ENCODE measurements at regions not wholly inside any gene's neighbourhood (a gene's known extent, or its start where the extent isn't known, plus 50 kb on each side); places are given as distances from the start of the nearest gene placed in this dataset.

DNA sequence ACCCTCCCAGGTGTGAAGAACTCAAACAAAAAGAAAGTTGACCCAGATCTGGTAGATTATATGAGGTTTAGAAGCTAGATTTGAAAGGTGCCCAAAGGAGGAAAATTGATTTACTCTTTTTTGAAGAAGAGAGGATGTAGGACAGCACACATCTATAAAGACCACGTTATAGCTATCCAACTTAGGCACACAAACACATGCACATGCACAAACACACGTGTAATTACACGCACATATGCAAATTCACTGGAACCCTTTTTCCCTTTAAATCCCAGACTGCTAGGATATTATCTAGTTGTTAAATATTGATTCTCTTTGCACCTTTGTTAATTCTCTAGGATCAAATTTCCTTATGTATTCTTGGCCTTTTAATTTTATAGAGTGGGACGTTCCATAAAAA lies 272.8 kb upstream of the TBX18 start:
- TF ChIP-seq EGR1 (IDR thresholded peaks at IDR 0.05) (no peak), FOXM1 (IDR thresholded peaks at IDR 0.05; ENCODE audit: borderline replicate concordance, low read depth) (no peak), CEBPB (IDR thresholded peaks at IDR 0.05) (no peak), YY1 (IDR thresholded peaks at IDR 0.05; ENCODE audit: low read depth) (no peak), CREB1 (IDR thresholded peaks at IDR 0.05; ENCODE audit: low read depth) (no peak), RAD21 (IDR thresholded peaks at IDR 0.05; ENCODE audit: low read depth) (no peak), TAF1 (IDR thresholded peaks at IDR 0.05; ENCODE audit: low read depth) (no peak), EP300 (IDR thresholded peaks at IDR 0.05; ENCODE audit: borderline replicate concordance) (no peak), TCF12 (IDR thresholded peaks at IDR 0.05; ENCODE audit: low read depth) (no peak), TEAD4 (IDR thresholded peaks at IDR 0.05) (no peak), NFIC (IDR thresholded peaks at IDR 0.05) (no peak)
- TF ChIP-seq, protein P1, sequence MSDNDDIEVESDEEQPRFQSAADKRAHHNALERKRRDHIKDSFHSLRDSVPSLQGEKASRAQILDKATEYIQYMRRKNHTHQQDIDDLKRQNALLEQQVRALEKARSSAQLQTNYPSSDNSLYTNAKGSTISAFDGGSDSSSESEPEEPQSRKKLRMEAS (IDR thresholded peaks at IDR 0.05): no peak
- TF ChIP-seq, protein P2, sequence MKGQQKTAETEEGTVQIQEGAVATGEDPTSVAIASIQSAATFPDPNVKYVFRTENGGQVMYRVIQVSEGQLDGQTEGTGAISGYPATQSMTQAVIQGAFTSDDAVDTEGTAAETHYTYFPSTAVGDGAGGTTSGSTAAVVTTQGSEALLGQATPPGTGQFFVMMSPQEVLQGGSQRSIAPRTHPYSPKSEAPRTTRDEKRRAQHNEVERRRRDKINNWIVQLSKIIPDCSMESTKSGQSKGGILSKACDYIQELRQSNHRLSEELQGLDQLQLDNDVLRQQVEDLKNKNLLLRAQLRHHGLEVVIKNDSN (IDR thresholded peaks at IDR 0.05): no peak
- TF ChIP-seq, protein P3, sequence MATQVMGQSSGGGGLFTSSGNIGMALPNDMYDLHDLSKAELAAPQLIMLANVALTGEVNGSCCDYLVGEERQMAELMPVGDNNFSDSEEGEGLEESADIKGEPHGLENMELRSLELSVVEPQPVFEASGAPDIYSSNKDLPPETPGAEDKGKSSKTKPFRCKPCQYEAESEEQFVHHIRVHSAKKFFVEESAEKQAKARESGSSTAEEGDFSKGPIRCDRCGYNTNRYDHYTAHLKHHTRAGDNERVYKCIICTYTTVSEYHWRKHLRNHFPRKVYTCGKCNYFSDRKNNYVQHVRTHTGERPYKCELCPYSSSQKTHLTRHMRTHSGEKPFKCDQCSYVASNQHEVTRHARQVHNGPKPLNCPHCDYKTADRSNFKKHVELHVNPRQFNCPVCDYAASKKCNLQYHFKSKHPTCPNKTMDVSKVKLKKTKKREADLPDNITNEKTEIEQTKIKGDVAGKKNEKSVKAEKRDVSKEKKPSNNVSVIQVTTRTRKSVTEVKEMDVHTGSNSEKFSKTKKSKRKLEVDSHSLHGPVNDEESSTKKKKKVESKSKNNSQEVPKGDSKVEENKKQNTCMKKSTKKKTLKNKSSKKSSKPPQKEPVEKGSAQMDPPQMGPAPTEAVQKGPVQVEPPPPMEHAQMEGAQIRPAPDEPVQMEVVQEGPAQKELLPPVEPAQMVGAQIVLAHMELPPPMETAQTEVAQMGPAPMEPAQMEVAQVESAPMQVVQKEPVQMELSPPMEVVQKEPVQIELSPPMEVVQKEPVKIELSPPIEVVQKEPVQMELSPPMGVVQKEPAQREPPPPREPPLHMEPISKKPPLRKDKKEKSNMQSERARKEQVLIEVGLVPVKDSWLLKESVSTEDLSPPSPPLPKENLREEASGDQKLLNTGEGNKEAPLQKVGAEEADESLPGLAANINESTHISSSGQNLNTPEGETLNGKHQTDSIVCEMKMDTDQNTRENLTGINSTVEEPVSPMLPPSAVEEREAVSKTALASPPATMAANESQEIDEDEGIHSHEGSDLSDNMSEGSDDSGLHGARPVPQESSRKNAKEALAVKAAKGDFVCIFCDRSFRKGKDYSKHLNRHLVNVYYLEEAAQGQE (IDR thresholded peaks at IDR 0.05; ENCODE audit: low read depth): no peak

DNA sequence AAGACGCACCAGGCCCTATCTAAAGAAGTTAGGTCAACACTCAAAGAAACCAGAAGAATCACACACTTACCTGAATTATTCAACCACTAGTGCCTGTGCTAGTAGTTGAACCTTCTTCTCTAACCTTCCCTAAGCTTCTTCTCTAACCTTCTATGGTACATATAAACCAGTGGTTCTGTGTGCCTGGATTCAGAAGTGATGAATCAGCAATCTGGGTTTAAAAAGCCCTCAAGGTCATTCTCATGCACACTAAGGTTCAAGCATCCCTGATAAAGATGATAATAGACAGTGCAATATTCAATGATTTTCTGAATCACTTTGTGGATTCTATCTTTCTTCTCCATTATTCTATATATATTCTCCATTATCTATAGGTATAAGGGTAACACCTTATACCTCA lies 271.4 kb upstream of the TBX18 start:
- TF ChIP-seq, protein P3 (IDR thresholded peaks at IDR 0.05; ENCODE audit: low read depth): no peak
- TF ChIP-seq, protein P2 (IDR thresholded peaks at IDR 0.05): no peak
- TF ChIP-seq CREB1 (IDR thresholded peaks at IDR 0.05; ENCODE audit: low read depth): no peak
- no peak for TF ChIP-seq EGR1 (IDR thresholded peaks at IDR 0.05)
- TF ChIP-seq TCF12 (IDR thresholded peaks at IDR 0.05; ENCODE audit: low read depth): no peak

DNA sequence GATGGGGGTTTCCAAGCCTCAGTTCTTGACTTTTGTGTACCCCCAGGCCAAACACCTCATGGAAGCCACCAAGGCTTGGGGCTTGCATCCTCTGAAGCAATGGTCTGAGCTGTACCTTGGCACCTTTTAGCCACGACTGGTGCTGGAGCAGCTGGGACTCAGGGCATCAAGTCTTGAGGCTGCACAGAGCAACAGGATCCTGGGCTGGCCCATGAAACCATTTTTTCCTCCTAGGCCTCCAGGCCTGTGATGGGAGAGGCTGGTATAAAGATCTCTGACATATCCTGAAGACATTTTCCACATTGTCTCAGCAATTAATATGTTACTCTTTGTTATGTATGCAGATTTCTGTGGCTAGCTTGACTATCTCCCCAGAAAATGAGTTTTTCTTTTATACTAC lies 269.1 kb upstream of the TBX18 start:
- TF ChIP-seq CEBPB (IDR thresholded peaks at IDR 0.05) (no peak), TAF1 (IDR thresholded peaks at IDR 0.05; ENCODE audit: low read depth) (no peak), EP300 (IDR thresholded peaks at IDR 0.05; ENCODE audit: borderline replicate concordance) (no peak), RAD21 (IDR thresholded peaks at IDR 0.05; ENCODE audit: low read depth) (no peak), FOXM1 (IDR thresholded peaks at IDR 0.05; ENCODE audit: borderline replicate concordance, low read depth) (no peak), NFIC (IDR thresholded peaks at IDR 0.05) (no peak), TCF12 (IDR thresholded peaks at IDR 0.05; ENCODE audit: low read depth) (no peak), EGR1 (IDR thresholded peaks at IDR 0.05) (no peak), TEAD4 (IDR thresholded peaks at IDR 0.05) (no peak), CREB1 (IDR thresholded peaks at IDR 0.05; ENCODE audit: low read depth) (no peak), YY1 (IDR thresholded peaks at IDR 0.05; ENCODE audit: low read depth) (no peak), ZBTB7A (IDR thresholded peaks at IDR 0.05; ENCODE audit: low read depth) (no peak)
- TF ChIP-seq, protein P1 (IDR thresholded peaks at IDR 0.05): no peak
- TF ChIP-seq, protein P3 (IDR thresholded peaks at IDR 0.05; ENCODE audit: low read depth): no peak
- TF ChIP-seq, protein P2 (IDR thresholded peaks at IDR 0.05): no peak

DNA sequence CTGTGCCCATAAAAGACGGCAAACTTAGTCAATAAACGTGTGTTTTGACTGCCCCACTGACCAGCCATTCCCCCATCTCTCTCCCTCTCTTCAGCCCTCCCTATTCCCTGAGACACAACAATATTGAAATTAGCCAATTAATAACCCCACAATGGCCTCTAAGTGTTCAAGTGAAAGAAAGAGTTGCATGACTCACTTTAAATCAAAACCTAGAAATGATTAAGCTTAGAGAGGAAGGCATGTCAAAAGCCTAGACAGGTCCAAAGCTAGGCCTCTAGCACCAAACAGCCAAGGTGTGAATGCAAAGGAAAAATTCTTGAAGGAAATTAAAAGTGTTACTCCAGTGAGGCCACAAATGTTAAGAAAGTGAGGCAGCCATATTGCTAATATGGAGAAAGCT lies 261.6 kb upstream of the TBX18 start:
- TF ChIP-seq CEBPB (IDR thresholded peaks at IDR 0.05): no peak
- no peak for TF ChIP-seq ZBTB7A (IDR thresholded peaks at IDR 0.05; ENCODE audit: low read depth)
- TF ChIP-seq, protein P2 (IDR thresholded peaks at IDR 0.05): no peak
- TF ChIP-seq TAF1 (IDR thresholded peaks at IDR 0.05; ENCODE audit: low read depth): no peak
- TF ChIP-seq YY1 (IDR thresholded peaks at IDR 0.05; ENCODE audit: low read depth): no peak
- no peak for TF ChIP-seq FOXM1 (IDR thresholded peaks at IDR 0.05; ENCODE audit: borderline replicate concordance, low read depth)
- TF ChIP-seq NFIC (IDR thresholded peaks at IDR 0.05): no peak
- no peak for TF ChIP-seq RAD21 (IDR thresholded peaks at IDR 0.05; ENCODE audit: low read depth)
- TF ChIP-seq CREB1 (IDR thresholded peaks at IDR 0.05; ENCODE audit: low read depth): no peak
- TF ChIP-seq, protein P3 (IDR thresholded peaks at IDR 0.05; ENCODE audit: low read depth): no peak
- TF ChIP-seq TCF12 (IDR thresholded peaks at IDR 0.05; ENCODE audit: low read depth): no peak
- no peak for TF ChIP-seq EGR1 (IDR thresholded peaks at IDR 0.05)
- no peak for TF ChIP-seq EP300 (IDR thresholded peaks at IDR 0.05; ENCODE audit: borderline replicate concordance)
- no peak for TF ChIP-seq TEAD4 (IDR thresholded peaks at IDR 0.05)
- TF ChIP-seq, protein P1 (IDR thresholded peaks at IDR 0.05): no peak

Data from Ishikawa (cell line).